Testis (tissue), 2 donors: ENCODE measurements at regions not wholly inside any gene's neighbourhood (a gene's known extent, or its start where the extent isn't known, plus 50 kb on each side); places are given as distances from the start of the nearest gene placed in this dataset.

Experiments
- POLR2A ChIP-seq: fragments of 450-650 bp; IDR thresholded peaks from one replicate; pipeline ENCODE4 v1.6.1; 2017; ENCODE audit warnings: antibody characterized with exemption, mild to moderate bottlenecking, moderate library complexity
- TF ChIP-seq, protein P1 (sequence below), 3 experiments: fragments of 450-650 bp in 2 of 3; fragments of 200-600 bp in 1 of 3; sonication (generic) in 1 of 3; IDR thresholded peaks; one replicate each; pipeline ENCODE4 v1.5.1; 2016 to 2019; ENCODE audit warnings: antibody characterized with exemption in 3 of 3, mild to moderate bottlenecking in 2 of 3, moderate library complexity in 1 of 3

DNA sequence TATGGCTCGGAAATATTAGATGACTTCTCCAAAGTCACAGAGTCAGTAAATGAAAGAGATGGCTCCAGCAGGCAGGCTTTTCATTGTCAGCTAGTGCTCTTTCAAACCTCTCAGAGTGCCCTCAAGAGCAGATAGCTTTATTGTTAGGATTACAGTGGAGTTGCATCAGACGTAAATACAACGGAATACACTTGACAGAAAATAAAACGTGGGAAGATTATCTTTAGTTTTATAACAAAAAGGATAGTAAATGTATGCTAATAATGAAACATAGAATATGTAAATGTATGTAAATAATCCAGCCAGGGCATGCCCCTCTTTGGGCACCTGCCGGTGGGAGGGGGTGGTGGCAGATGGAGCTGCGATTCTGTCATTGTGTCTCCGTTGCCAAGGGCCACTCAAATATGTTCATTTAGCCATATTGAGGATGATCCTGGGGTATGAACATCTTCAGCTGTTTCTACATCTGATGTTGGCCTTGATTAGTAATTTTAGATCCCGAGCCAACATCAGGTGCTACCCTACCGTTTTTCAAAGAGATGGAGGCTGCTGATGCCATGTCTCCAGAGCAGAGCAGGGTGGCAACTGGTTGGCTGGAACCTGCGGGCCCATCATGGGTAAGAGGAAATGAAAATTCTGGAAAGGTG is 358.3 kb upstream of the SULF2 start:
- TF ChIP-seq POLR2A: no peak
- TF ChIP-seq, protein P1, sequence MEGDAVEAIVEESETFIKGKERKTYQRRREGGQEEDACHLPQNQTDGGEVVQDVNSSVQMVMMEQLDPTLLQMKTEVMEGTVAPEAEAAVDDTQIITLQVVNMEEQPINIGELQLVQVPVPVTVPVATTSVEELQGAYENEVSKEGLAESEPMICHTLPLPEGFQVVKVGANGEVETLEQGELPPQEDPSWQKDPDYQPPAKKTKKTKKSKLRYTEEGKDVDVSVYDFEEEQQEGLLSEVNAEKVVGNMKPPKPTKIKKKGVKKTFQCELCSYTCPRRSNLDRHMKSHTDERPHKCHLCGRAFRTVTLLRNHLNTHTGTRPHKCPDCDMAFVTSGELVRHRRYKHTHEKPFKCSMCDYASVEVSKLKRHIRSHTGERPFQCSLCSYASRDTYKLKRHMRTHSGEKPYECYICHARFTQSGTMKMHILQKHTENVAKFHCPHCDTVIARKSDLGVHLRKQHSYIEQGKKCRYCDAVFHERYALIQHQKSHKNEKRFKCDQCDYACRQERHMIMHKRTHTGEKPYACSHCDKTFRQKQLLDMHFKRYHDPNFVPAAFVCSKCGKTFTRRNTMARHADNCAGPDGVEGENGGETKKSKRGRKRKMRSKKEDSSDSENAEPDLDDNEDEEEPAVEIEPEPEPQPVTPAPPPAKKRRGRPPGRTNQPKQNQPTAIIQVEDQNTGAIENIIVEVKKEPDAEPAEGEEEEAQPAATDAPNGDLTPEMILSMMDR (IDR thresholded peaks at IDR 0.05): no peak
